Trophoblast cell (in vitro differentiated cells and primary cell): ENCODE measurements at regions not wholly inside any gene's neighbourhood (a gene's known extent, or its start where the extent isn't known, plus 50 kb on each side); places are given as distances from the start of the nearest gene placed in this dataset.
A peak's percentile ranks its signal among the peaks of the same experiment; 100 is the strongest.

Experiments
- DNase-seq, 2 donors: peaks; one replicate each; pipeline ENCODE4 v3.0.0-alpha.2; 2016
- H2AFZ ChIP-seq: 2 replicates; pipeline ENCODE4 v1.6.1; 2013; ENCODE audit warnings: low read length, moderate library complexity, mild to moderate bottlenecking; ENCODE audit not compliant: insufficient read depth, poor library complexity
- H2AK5ac ChIP-seq: 2 replicates; pipeline ENCODE4 v1.6.1; 2013; ENCODE audit warnings: mild to moderate bottlenecking, low read length
- H2BK120ac ChIP-seq: 2 replicates; pipeline ENCODE4 v1.6.1; 2013; ENCODE audit warnings: low read length, mild to moderate bottlenecking, moderate library complexity; ENCODE audit not compliant: insufficient read depth, poor library complexity
- H2BK12ac ChIP-seq: 2 replicates; pipeline ENCODE4 v1.6.1; 2013; ENCODE audit warnings: mild to moderate bottlenecking, low read length, moderate library complexity
- H2BK5ac ChIP-seq: 2 replicates; pipeline ENCODE4 v1.6.1; 2013; ENCODE audit warnings: low read length, low read depth, moderate library complexity, mild to moderate bottlenecking; ENCODE audit not compliant: poor library complexity
- H3K14ac ChIP-seq: 2 replicates; pipeline ENCODE4 v1.6.1; 2013; ENCODE audit warnings: mild to moderate bottlenecking, low read length
- H3K18ac ChIP-seq: 2 replicates; pipeline ENCODE4 v1.6.1; 2013; ENCODE audit warnings: mild to moderate bottlenecking, low read length
- H3K23ac ChIP-seq: 2 replicates; pipeline ENCODE4 v1.6.1; 2013; ENCODE audit warnings: low read length
- H3K27ac ChIP-seq: 2 replicates; pipeline ENCODE4 v1.5.1; 2013; ENCODE audit warnings: low read depth, mild to moderate bottlenecking, inconsistent platforms, low read length, moderate library complexity
- H3K27me3 ChIP-seq: 2 replicates; pipeline ENCODE4 v1.6.1; 2013; ENCODE audit warnings: inconsistent platforms, mild to moderate bottlenecking, low read length, moderate library complexity; ENCODE audit not compliant: insufficient read depth
- H3K36me3 ChIP-seq, 2 experiments: 1 replicate in 1 of 2; 2 replicates in 1 of 2; pipeline ENCODE4 v1.6.1; 2013; ENCODE audit warnings: low read length in 2 of 2, mild to moderate bottlenecking in 2 of 2, moderate library complexity in 1 of 2; ENCODE audit not compliant: insufficient read depth in 2 of 2, control insufficient read depth in 1 of 2
- H3K4ac ChIP-seq: 2 replicates; pipeline ENCODE4 v1.6.1; 2013; ENCODE audit warnings: low read depth, mild to moderate bottlenecking, low read length, moderate library complexity
- H3K4me1 ChIP-seq, 2 experiments: 1 replicate in 1 of 2; 2 replicates in 1 of 2; pipeline ENCODE4 v1.6.1; 2013; ENCODE audit warnings: low read length in 2 of 2, mild to moderate bottlenecking in 2 of 2, moderate library complexity in 1 of 2; ENCODE audit not compliant: insufficient read depth in 2 of 2, control insufficient read depth in 1 of 2
- H3K4me2 ChIP-seq: 2 replicates; pipeline ENCODE4 v1.6.1; 2013; ENCODE audit warnings: inconsistent platforms, mild to moderate bottlenecking, low read length, moderate library complexity
- H3K4me3 ChIP-seq: 2 replicates; pipeline ENCODE4 v1.5.1; 2013; ENCODE audit warnings: mild to moderate bottlenecking, low read depth, low read length, inconsistent platforms
- H3K79me1 ChIP-seq: one replicate; pipeline ENCODE4 v1.6.1; 2013; ENCODE audit warnings: low read length
- H3K79me2 ChIP-seq: 2 replicates; pipeline ENCODE4 v1.6.1; 2013; ENCODE audit warnings: low read length, mild to moderate bottlenecking; ENCODE audit not compliant: control insufficient read depth, insufficient read depth, poor library complexity
- H3K9ac ChIP-seq: 2 replicates; pipeline ENCODE4 v1.6.1; 2013; ENCODE audit warnings: mild to moderate bottlenecking, low read length
- H3K9me3 ChIP-seq: 2 replicates; pipeline ENCODE4 v1.6.1; 2013; ENCODE audit warnings: low read depth, mild to moderate bottlenecking, control low read depth, inconsistent platforms, low read length; ENCODE audit not compliant: insufficient read depth
- H4K12ac ChIP-seq: 2 replicates; pipeline ENCODE4 v1.6.1; 2013; ENCODE audit warnings: low read depth, mild to moderate bottlenecking, low read length, moderate library complexity
- H4K8ac ChIP-seq: 2 replicates; pipeline ENCODE4 v1.6.1; 2013; ENCODE audit warnings: low read depth, mild to moderate bottlenecking, low read length, moderate library complexity
- H4K91ac ChIP-seq: one replicate; pipeline ENCODE4 v1.6.1; 2013; ENCODE audit warnings: low read depth, mild to moderate bottlenecking, low read length, moderate library complexity
- WGBS: extraction: QIAGEN DNeasy Blood & Tissue Kit; methylation state at CpG from one replicate; pipeline ENCODE4 v1.1.7; 2013; ENCODE audit warnings: missing lambda C conversion rate; ENCODE audit not compliant: insufficient read length, insufficient coverage; ENCODE audit errors: extremely low coverage; 5-methylcytosine and 5-hydroxymethylcytosine counted together

GRCh38 chr14:50003213-50004021, 110.5 kb downstream of the ARF6 start:
- no peaks in the 10 kb centered on the region for H3K9me3 ChIP-seq
- H3K79me2 ChIP-seq = peaks cover 20% of the 10 kb centered on the region
- H3K9ac ChIP-seq = peak overlapping the region; percentile 64
- no peaks in the 10 kb centered on the region for H3K27me3 ChIP-seq
- H4K8ac ChIP-seq = peak overlapping the region; percentile 78
- no CpG with 5 or more reads among the region's 54 CpGs for WGBS
- peak overlapping the region; percentile 93 for H4K12ac ChIP-seq
- no peak overlapping the region for H3K23ac ChIP-seq
- no peaks in the 10 kb centered on the region for H3K36me3 ChIP-seq
- peak overlapping the region; percentile 28 for H2AFZ ChIP-seq
- H3K18ac ChIP-seq = peak overlapping the region; percentile 91
- peak overlapping the region; percentile 100 for H3K27ac ChIP-seq
- H3K79me1 ChIP-seq = peaks cover 63% of the 10 kb centered on the region
- peak overlapping the region; percentile 90 for H2BK12ac ChIP-seq
- H3K4me1 ChIP-seq = peaks cover 26 to 51% of the 10 kb centered on the region in 2 experiments
- H3K4ac ChIP-seq = peak overlapping the region; percentile 88
- no peak overlapping the region for H3K4me3 ChIP-seq
- H2BK5ac ChIP-seq = peak overlapping the region; percentile 95
- H2BK120ac ChIP-seq = peak overlapping the region; percentile 94
- peak overlapping the region; percentile 91 for H3K14ac ChIP-seq
- peak overlapping the region; percentile 98 for H4K91ac ChIP-seq
- H3K4me2 ChIP-seq = peak overlapping the region; percentile 62
- DNase-seq = peak; percentile 62 to 83
- H2AK5ac ChIP-seq = peak overlapping the region; percentile 87

- no peak overlapping the region for H3K9ac ChIP-seq
- DNase-seq = no peak
- H3K4ac ChIP-seq = peak overlapping the region; percentile 53
- no peaks in the 10 kb centered on the region for H3K27me3 ChIP-seq
- H2AFZ ChIP-seq = no peak overlapping the region
- no peak overlapping the region for H3K18ac ChIP-seq
- H3K4me2 ChIP-seq = no peak overlapping the region
- H2AK5ac ChIP-seq = peak overlapping the region; percentile 24
- peak overlapping the region; percentile 18 for H2BK120ac ChIP-seq
- peaks cover 14% of the 10 kb centered on the region for H3K79me2 ChIP-seq
- H3K14ac ChIP-seq = peak overlapping the region; percentile 16
- H2BK12ac ChIP-seq = peak overlapping the region; percentile 67
- WGBS = no CpG with 5 or more reads among the region's 4 CpGs
- H4K8ac ChIP-seq = peak overlapping the region; percentile 7
- H3K4me1 ChIP-seq = peaks cover 26 to 46% of the 10 kb centered on the region in 2 experiments
- H3K27ac ChIP-seq = no peak overlapping the region
- peaks cover 61% of the 10 kb centered on the region for H3K79me1 ChIP-seq
- H4K91ac ChIP-seq = peak overlapping the region; percentile 31
- H3K23ac ChIP-seq = no peak overlapping the region
- H3K4me3 ChIP-seq = no peak overlapping the region
- no peaks in the 10 kb centered on the region for H3K9me3 ChIP-seq
- no peaks in the 10 kb centered on the region for H3K36me3 ChIP-seq
- H4K12ac ChIP-seq = no peak overlapping the region
- no peak overlapping the region for H2BK5ac ChIP-seq
Measured at GRCh38 chr14:50006141-50006540, 110.2 kb downstream of the VCPKMT start.

- Histone ChIP-seq H3K27me3 (no peaks in the 10 kb centered on the region), H4K8ac (peak overlapping the region; percentile 55), H2AFZ (no peak overlapping the region), H3K4me2 (no peak overlapping the region), H3K4me1 (peaks cover 18 to 38% of the 10 kb centered on the region in 2 experiments), H2AK5ac (peak overlapping the region; percentile 25), H3K4me3 (no peak overlapping the region), H2BK120ac (peak overlapping the region; percentile 40), H3K27ac (peak overlapping the region; percentile 21), H3K23ac (no peak overlapping the region), H3K9me3 (no peaks in the 10 kb centered on the region), H2BK5ac (peak overlapping the region; percentile 48), H2BK12ac (peak overlapping the region; percentile 83), H3K79me1 (peaks cover 56% of the 10 kb centered on the region), H3K4ac (peak overlapping the region; percentile 13), H3K14ac (peak overlapping the region; percentile 56), H3K36me3 (no peaks in the 10 kb centered on the region), H3K18ac (peak overlapping the region; percentile 11), H3K79me2 (peaks cover 9% of the 10 kb centered on the region), H4K91ac (peak overlapping the region; percentile 80), H3K9ac (no peak overlapping the region), H4K12ac (no peak overlapping the region)
- peak; percentile 92 to 98 for DNase-seq
- no CpG with 5 or more reads among the region's 9 CpGs for WGBS
Measured at GRCh38 chr14:50007123-50007903, 109.1 kb downstream of the VCPKMT start.

GRCh38 chr14:50008562-50008961, 107.8 kb downstream of the VCPKMT start:
- H2BK12ac ChIP-seq = peak overlapping the region; percentile 78
- peaks cover 5% of the 10 kb centered on the region for H3K79me2 ChIP-seq
- no peak overlapping the region for H3K18ac ChIP-seq
- no peak overlapping the region for H2AK5ac ChIP-seq
- no peak overlapping the region for H3K4me2 ChIP-seq
- H3K79me1 ChIP-seq = peaks cover 54% of the 10 kb centered on the region
- H3K23ac ChIP-seq = no peak overlapping the region
- peaks cover 18 to 34% of the 10 kb centered on the region in 2 experiments for H3K4me1 ChIP-seq
- no peaks in the 10 kb centered on the region for H3K9me3 ChIP-seq
- no peak overlapping the region for H3K14ac ChIP-seq
- H2BK5ac ChIP-seq = no peak overlapping the region
- H3K36me3 ChIP-seq = no peaks in the 10 kb centered on the region
- no peaks in the 10 kb centered on the region for H3K27me3 ChIP-seq
- H4K91ac ChIP-seq = peak overlapping the region; percentile 82
- H2AFZ ChIP-seq = no peak overlapping the region
- peak overlapping the region; percentile 78 for H2BK120ac ChIP-seq
- no peak overlapping the region for H3K4me3 ChIP-seq
- no peak overlapping the region for H3K4ac ChIP-seq
- H3K27ac ChIP-seq = peak overlapping the region; percentile 72
- H4K8ac ChIP-seq = no peak overlapping the region
- no peak overlapping the region for H4K12ac ChIP-seq
- DNase-seq = no peak
- no CpG with 5 or more reads among the region's 2 CpGs for WGBS
- H3K9ac ChIP-seq = no peak overlapping the region
